HCT116 (cell line): ENCODE measurements at regions not wholly inside any gene's neighbourhood (a gene's known extent, or its start where the extent isn't known, plus 50 kb on each side); places are given as distances from the start of the nearest gene placed in this dataset.

ENCODE experiments used
- CEBPB ChIP-seq: IDR thresholded peaks from 2 replicates; pipeline ENCODE4 v1.6.1; 2012; ENCODE audit warnings: low read depth
- EZH2 ChIP-seq: fragments of 200-600 bp; sonication (generic); IDR thresholded peaks from 2 replicates; pipeline ENCODE4 v1.6.1; 2017; ENCODE audit warnings: antibody characterized with exemption, mixed run types
- EZH2phosphoT487 ChIP-seq: fragments of 200-600 bp; IDR thresholded peaks from 2 replicates; pipeline ENCODE4 v1.6.1; 2018; ENCODE audit warnings: antibody characterized with exemption, borderline replicate concordance
- FOSL1 ChIP-seq: IDR thresholded peaks from 2 replicates; pipeline ENCODE4 v1.6.1; 2012; ENCODE audit warnings: low read depth
- POLR2A ChIP-seq: IDR thresholded peaks from 2 replicates; pipeline ENCODE4 v1.7.0; 2011; ENCODE audit warnings: borderline replicate concordance; ENCODE audit not compliant: insufficient read depth, insufficient read length; ENCODE audit errors: extremely low read depth
- SIN3A ChIP-seq: IDR thresholded peaks from 2 replicates; pipeline ENCODE4 v1.6.1; 2012; ENCODE audit warnings: low read depth
- SP1 ChIP-seq: IDR thresholded peaks from 2 replicates; pipeline ENCODE4 v1.6.1; 2012; ENCODE audit warnings: low read depth
- ZNF274 ChIP-seq: fragments of 200-500 bp; sonication (Bioruptor generic); IDR thresholded peaks from 2 replicates; pipeline ENCODE4 v1.6.1; 2014; ENCODE audit warnings: mild to moderate bottlenecking, low read depth, low read length, inconsistent platforms
- TF ChIP-seq, protein P1 (sequence below), 3 experiments: fragments of 200-600 bp in 1 of 3; sonication (generic) in 1 of 3; IDR thresholded peaks in 2 of 3; conservative IDR thresholded peaks in 1 of 3; 2 replicates each; pipeline ENCODE4 v1.5.1; 2012 to 2017; ENCODE audit warnings: low read depth in 2 of 3, low read length in 2 of 3, antibody characterized with exemption in 1 of 3, borderline replicate concordance in 1 of 3, control low read depth in 1 of 3, mild to moderate bottlenecking in 1 of 3, mixed read lengths in 1 of 3, mixed run types in 1 of 3, moderate library complexity in 1 of 3; ENCODE audit not compliant: insufficient read depth in 1 of 3

- TF ChIP-seq EZH2 (no peak), POLR2A (no peak), SP1 (no peak), SIN3A (no peak), CEBPB (no peak), EZH2phosphoT487 (no peak), ZNF274 (no peak), FOSL1 (no peak)
- TF ChIP-seq, protein P1, sequence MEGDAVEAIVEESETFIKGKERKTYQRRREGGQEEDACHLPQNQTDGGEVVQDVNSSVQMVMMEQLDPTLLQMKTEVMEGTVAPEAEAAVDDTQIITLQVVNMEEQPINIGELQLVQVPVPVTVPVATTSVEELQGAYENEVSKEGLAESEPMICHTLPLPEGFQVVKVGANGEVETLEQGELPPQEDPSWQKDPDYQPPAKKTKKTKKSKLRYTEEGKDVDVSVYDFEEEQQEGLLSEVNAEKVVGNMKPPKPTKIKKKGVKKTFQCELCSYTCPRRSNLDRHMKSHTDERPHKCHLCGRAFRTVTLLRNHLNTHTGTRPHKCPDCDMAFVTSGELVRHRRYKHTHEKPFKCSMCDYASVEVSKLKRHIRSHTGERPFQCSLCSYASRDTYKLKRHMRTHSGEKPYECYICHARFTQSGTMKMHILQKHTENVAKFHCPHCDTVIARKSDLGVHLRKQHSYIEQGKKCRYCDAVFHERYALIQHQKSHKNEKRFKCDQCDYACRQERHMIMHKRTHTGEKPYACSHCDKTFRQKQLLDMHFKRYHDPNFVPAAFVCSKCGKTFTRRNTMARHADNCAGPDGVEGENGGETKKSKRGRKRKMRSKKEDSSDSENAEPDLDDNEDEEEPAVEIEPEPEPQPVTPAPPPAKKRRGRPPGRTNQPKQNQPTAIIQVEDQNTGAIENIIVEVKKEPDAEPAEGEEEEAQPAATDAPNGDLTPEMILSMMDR (IDR thresholded peaks at IDR 0.05 in 2 of 3, conservative IDR thresholded peaks at IDR 0.05 in 1 of 3; ENCODE audit: borderline replicate concordance in 1 of 3, insufficient read depth in 1 of 3, low read depth in 2 of 3, low read length in 2 of 3) = no peak
These were observed 907.4 kb downstream of the MCTP2 start for GRCh38 chr15:95138604-95139270.
